HG02981 (cell line): ENCODE measurements at regions not wholly inside any gene's neighbourhood (a gene's known extent, or its start where the extent isn't known, plus 50 kb on each side); places are given as distances from the start of the nearest gene placed in this dataset.
"Not testable (repeated sequence)": the region's sequence is repeated elsewhere in the genome, so short reads cannot be mapped to it uniquely, and the experiment has no call there.

Experiments
- ATAC-seq: cut with Tn5 transposase; IDR thresholded peaks from one replicate; pipeline ENCODE4 v1.9.1; 2021; ENCODE audit warnings: mild to moderate bottlenecking, moderate library complexity; ENCODE audit not compliant: unreplicated experiment

- no peak for ATAC-seq
These were observed 55.0 kb downstream of the FOXA2 start for GRCh38 chr20:22529150-22530019.

- no peak for ATAC-seq
These were observed 57.8 kb downstream of the FOXA2 start for GRCh38 chr20:22526512-22527012.

GRCh38 chr20:22525821-22526220 lies 58.6 kb downstream of the FOXA2 start:
- ATAC-seq, result no peak

- no peak for ATAC-seq
These were observed 59.1 kb downstream of the FOXA2 start for GRCh38 chr20:22525069-22525820.

- no peak for ATAC-seq
These were observed 59.9 kb downstream of the FOXA2 start for GRCh38 chr20:22524393-22525015.

GRCh38 chr20:22523499-22524392 lies 60.6 kb downstream of the FOXA2 start:
- ATAC-seq, result no peak

- no peak for ATAC-seq
These were observed 61.3 kb downstream of the FOXA2 start for GRCh38 chr20:22523128-22523498.

- no peak for ATAC-seq
These were observed 61.7 kb downstream of the FOXA2 start for GRCh38 chr20:22522701-22523100.

- ATAC-seq, result not testable (repeated sequence)
These were observed 62.4 kb downstream of the FOXA2 start for GRCh38 chr20:22521940-22522339.

GRCh38 chr20:22520381-22520780 lies 64.0 kb downstream of the FOXA2 start:
- no peak for ATAC-seq

GRCh38 chr20:22515264-22515663 lies 69.1 kb downstream of the FOXA2 start:
- ATAC-seq, result no peak

GRCh38 chr20:22513574-22513973 lies 70.8 kb downstream of the FOXA2 start:
- no peak for ATAC-seq

GRCh38 chr20:22512911-22513489 lies 71.4 kb downstream of the FOXA2 start:
- no peak for ATAC-seq

GRCh38 chr20:22511943-22512910 lies 72.1 kb downstream of the FOXA2 start:
- no peak for ATAC-seq

GRCh38 chr20:22509843-22510147 lies 74.6 kb downstream of the FOXA2 start:
- ATAC-seq, result no peak

- no peak for ATAC-seq
These were observed 75.1 kb downstream of the FOXA2 start for GRCh38 chr20:22509090-22509842.

- no peak for ATAC-seq
These were observed 75.9 kb downstream of the FOXA2 start for GRCh38 chr20:22508426-22508825.

GRCh38 chr20:22507240-22507961 lies 77.0 kb downstream of the FOXA2 start:
- ATAC-seq, result no peak
